B cell (primary cell): ENCODE measurements at regions not wholly inside any gene's neighbourhood (a gene's known extent, or its start where the extent isn't known, plus 50 kb on each side); places are given as distances from the start of the nearest gene placed in this dataset.

ENCODE experiments used
- ATAC-seq: fragments of 200-7000 bp; cut with Tn5 transposase; one replicate; pipeline ENCODE4 v1.10.0; 2021; ENCODE audit warnings: low read depth, mild to moderate bottlenecking, moderate number of reproducible peaks, moderate library complexity
- CTCF ChIA-PET: fragments of 350-600 bp; sonication (Branson Sonifier 250); formaldehyde crosslinking; loops from one replicate; lab custom pipeline; 2021; ENCODE audit warnings: antibody characterized with exemption, inconsistent platforms; lab: Charles Lee
- POLR2A ChIA-PET: fragments of 350-600 bp; sonication (Branson Sonifier 250); formaldehyde crosslinking; loops from one replicate; lab custom pipeline; 2021; ENCODE audit warnings: antibody characterized with exemption; lab: Charles Lee
- DNase-seq: peaks from one replicate; pipeline ENCODE4 v3.0.0; 2013
- H2AFZ ChIP-seq: 2 replicates; pipeline ENCODE4 v1.6.1; 2012; ENCODE audit warnings: mild to moderate bottlenecking, low read depth, low read length; ENCODE audit not compliant: insufficient read depth, poor library complexity, severe bottlenecking
- H3K27ac ChIP-seq, 2 donors: 1 replicate in 1 of 2; 2 replicates in 1 of 2; pipeline ENCODE4 v1.5.1; 2012 to 2013; ENCODE audit warnings: low read length in 2 of 2, mild to moderate bottlenecking in 2 of 2, moderate library complexity in 1 of 2
- H3K27me3 ChIP-seq, 4 experiments: fragments of 200-600 bp in 1 of 4; sonication (generic) in 1 of 4; replicated peaks in 1 of 4; 1 replicate in 2 of 4; 2 replicates in 2 of 4; pipeline versions ENCODE4 v1.6.1 to v1.7.0; 2013 to 2016; ENCODE audit warnings: low read length in 3 of 4, mild to moderate bottlenecking in 2 of 4, mixed read lengths in 1 of 4, moderate library complexity in 1 of 4; ENCODE audit not compliant: insufficient read depth in 4 of 4, control insufficient read depth in 3 of 4; ENCODE audit errors: control extremely low read depth in 1 of 4
- H3K36me3 ChIP-seq, 2 experiments: replicated peaks in 1 of 2; 1 replicate in 1 of 2; 2 replicates in 1 of 2; pipeline versions ENCODE4 v1.6.1 to v1.7.1; 2013; ENCODE audit warnings: low read length in 1 of 2; ENCODE audit not compliant: insufficient read depth in 2 of 2, control insufficient read depth in 1 of 2; ENCODE audit errors: control extremely low read depth in 1 of 2, extremely low read depth in 1 of 2
- H3K4me1 ChIP-seq, 2 donors: fragments of 200-600 bp in 1 of 2; sonication (generic) in 1 of 2; 1 replicate in 1 of 2; 2 replicates in 1 of 2; pipeline versions ENCODE4 v1.5.1 to v1.6.1; 2013 to 2017; ENCODE audit warnings: low read length in 2 of 2; ENCODE audit not compliant: control insufficient read depth in 2 of 2, insufficient read depth in 2 of 2
- H3K4me2 ChIP-seq: replicated peaks from 2 replicates; pipeline ENCODE3; 2012; ENCODE audit warnings: mild to moderate bottlenecking, low read depth, low read length; ENCODE audit not compliant: poor library complexity, severe bottlenecking
- H3K4me3 ChIP-seq, 5 experiments: fragments of 200-600 bp in 1 of 5; sonication (generic) in 1 of 5; 1 replicate in 3 of 5; 2 replicates in 2 of 5; pipeline versions ENCODE4 v1.5.1 to v1.7.0; 2011 to 2016; ENCODE audit warnings: low read length in 4 of 5, mild to moderate bottlenecking in 4 of 5, low read depth in 2 of 5, control low read depth in 1 of 5, moderate library complexity in 1 of 5; ENCODE audit not compliant: insufficient read depth in 1 of 5; ENCODE audit errors: control extremely low read depth in 1 of 5, extremely low read depth in 1 of 5
- H3K79me2 ChIP-seq: fragments of 200-600 bp; sonication (generic); one replicate; pipeline ENCODE4 v1.6.0; 2016; ENCODE audit warnings: low read length; ENCODE audit not compliant: control insufficient read depth, insufficient read depth
- H3K9ac ChIP-seq: fragments of 200-600 bp; sonication (generic); 2 replicates; pipeline ENCODE4 v1.6.1; 2017; ENCODE audit warnings: mild to moderate bottlenecking, low read length, moderate library complexity
- H3K9me3 ChIP-seq, 3 donors: one replicate each; pipeline versions ENCODE4 v1.6.1 to v1.7.1; 2013; ENCODE audit warnings: low read length in 2 of 3; ENCODE audit not compliant: control insufficient read depth in 2 of 3, insufficient read depth in 1 of 3; ENCODE audit errors: control extremely low read depth in 1 of 3
- H4K20me1 ChIP-seq: 2 replicates; pipeline ENCODE4 v1.6.0; 2012; ENCODE audit warnings: mild to moderate bottlenecking, low read length; ENCODE audit not compliant: insufficient read depth, control insufficient read depth, poor library complexity, severe bottlenecking
- H3K27ac Mint-ChIP-seq: one replicate; pipeline ENCODE4 v1.8.0; 2021; ENCODE audit warnings: mixed read lengths
- H3K27me3 Mint-ChIP-seq: one replicate; pipeline ENCODE4 v1.8.0; 2021; ENCODE audit warnings: mixed read lengths
- H3K4me1 Mint-ChIP-seq: one replicate; pipeline ENCODE4 v1.8.0; 2021; ENCODE audit warnings: mixed read lengths
- H3K4me3 Mint-ChIP-seq: one replicate; pipeline ENCODE4 v1.8.0; 2021; ENCODE audit warnings: mixed read lengths
- H3K9me3 Mint-ChIP-seq: one replicate; pipeline ENCODE4 v1.8.0; 2022; ENCODE audit warnings: mixed read lengths; ENCODE audit not compliant: insufficient read depth
- EZH2 ChIP-seq: IDR thresholded peaks from 2 replicates; pipeline ENCODE4 v1.6.1; 2012; ENCODE audit warnings: borderline replicate concordance, low read depth, mild to moderate bottlenecking, moderate library complexity, low read length; ENCODE audit not compliant: insufficient read depth, poor library complexity, severe bottlenecking
- WGBS: methylation state at CpG from one replicate; pipeline ENCODE4 v1.1.5; 2013; ENCODE audit warnings: missing lambda C conversion rate; ENCODE audit not compliant: insufficient coverage; 5-methylcytosine and 5-hydroxymethylcytosine counted together
- intact Hi-C: fragments of 100-400 bp; cut with micrococcal nuclease; formaldehyde crosslinking; loops from one replicate; pipeline ENCODE4 v1.10.0; 2022
- TF ChIP-seq, protein P1 (sequence below): fragments of 200-600 bp; IDR thresholded peaks from one replicate; pipeline ENCODE4 v1.8.0; 2022; ENCODE audit warnings: antibody characterized with exemption, mild to moderate bottlenecking

- DNase-seq (no peak), ATAC-seq (no peak)
- Histone ChIP-seq H3K79me2 (no peaks in the 10 kb centered on the region), H3K4me3 (no peak overlapping the region), H2AFZ (no peak overlapping the region), H3K4me2 (no peak overlapping the region), H3K9me3 (no peaks in the 10 kb centered on the region), H3K27ac (no peak overlapping the region), H4K20me1 (no peaks in the 10 kb centered on the region), H3K36me3 (no peaks in the 10 kb centered on the region), H3K4me1 (no peaks in the 10 kb centered on the region), H3K9ac (no peak overlapping the region), H3K27me3 (peaks cover 0 to 6% (median 1%) of the 10 kb centered on the region in 4 experiments)
- no peaks in the 10 kb centered on the region for H3K4me1 Mint-ChIP-seq
- ChIA-PET CTCF (interaction anchor here (0.6 kb wide), 1 partner anchor 1880 kb away, joined by 4 read pairs; no protein-coding TSS in a partner anchor), POLR2A (no interaction called here)
- H3K9me3 Mint-ChIP-seq = no peaks in the 10 kb centered on the region
- peaks cover 37% of the 10 kb centered on the region for H3K27me3 Mint-ChIP-seq
- TF ChIP-seq, protein P1, sequence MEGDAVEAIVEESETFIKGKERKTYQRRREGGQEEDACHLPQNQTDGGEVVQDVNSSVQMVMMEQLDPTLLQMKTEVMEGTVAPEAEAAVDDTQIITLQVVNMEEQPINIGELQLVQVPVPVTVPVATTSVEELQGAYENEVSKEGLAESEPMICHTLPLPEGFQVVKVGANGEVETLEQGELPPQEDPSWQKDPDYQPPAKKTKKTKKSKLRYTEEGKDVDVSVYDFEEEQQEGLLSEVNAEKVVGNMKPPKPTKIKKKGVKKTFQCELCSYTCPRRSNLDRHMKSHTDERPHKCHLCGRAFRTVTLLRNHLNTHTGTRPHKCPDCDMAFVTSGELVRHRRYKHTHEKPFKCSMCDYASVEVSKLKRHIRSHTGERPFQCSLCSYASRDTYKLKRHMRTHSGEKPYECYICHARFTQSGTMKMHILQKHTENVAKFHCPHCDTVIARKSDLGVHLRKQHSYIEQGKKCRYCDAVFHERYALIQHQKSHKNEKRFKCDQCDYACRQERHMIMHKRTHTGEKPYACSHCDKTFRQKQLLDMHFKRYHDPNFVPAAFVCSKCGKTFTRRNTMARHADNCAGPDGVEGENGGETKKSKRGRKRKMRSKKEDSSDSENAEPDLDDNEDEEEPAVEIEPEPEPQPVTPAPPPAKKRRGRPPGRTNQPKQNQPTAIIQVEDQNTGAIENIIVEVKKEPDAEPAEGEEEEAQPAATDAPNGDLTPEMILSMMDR = no peak
- TF ChIP-seq EZH2 = no peak
- H3K4me3 Mint-ChIP-seq = no peak overlapping the region
- H3K27ac Mint-ChIP-seq = no peak overlapping the region
- intact Hi-C loops = no loop called here
- WGBS = 92% methylated on average over 2 of the region's 2 CpGs
Observed at GRCh38 chr7:27302590-27302989, 60.0 kb downstream of the EVX1 start.

DNA sequence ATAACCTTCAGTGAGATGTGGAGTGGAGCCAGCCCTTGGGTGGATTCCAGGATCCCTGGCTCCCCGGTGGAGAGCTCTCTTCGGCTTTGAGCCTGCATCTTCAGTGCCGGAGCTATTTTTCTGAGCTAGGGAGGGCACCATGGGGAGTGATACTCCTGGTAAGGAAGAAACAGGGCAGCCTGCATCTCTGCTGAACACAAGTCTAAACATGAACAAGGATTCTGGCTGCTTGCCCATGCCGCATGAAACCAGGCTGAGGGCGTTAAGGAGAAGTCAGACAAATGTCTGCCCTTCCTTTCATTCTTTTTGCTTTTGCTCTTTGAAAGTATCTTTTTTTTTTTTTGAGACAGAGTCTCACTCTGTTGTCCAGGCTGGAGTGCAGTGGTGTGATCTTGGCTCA is 60.4 kb downstream of the EVX1 start:
- Mint-ChIP-seq H3K27me3 (peaks cover 32% of the 10 kb centered on the region), H3K4me3 (no peak overlapping the region), H3K9me3 (no peaks in the 10 kb centered on the region), H3K27ac (no peak overlapping the region), H3K4me1 (no peaks in the 10 kb centered on the region)
- intact Hi-C loops = no loop called here
- WGBS = 90% methylated on average over 5 of the region's 5 CpGs
- Histone ChIP-seq H2AFZ (no peak overlapping the region), H3K4me3 (no peak overlapping the region), H4K20me1 (no peaks in the 10 kb centered on the region), H3K9me3 (no peaks in the 10 kb centered on the region), H3K9ac (no peak overlapping the region), H3K4me1 (no peaks in the 10 kb centered on the region), H3K27me3 (peaks cover 0 to 6% (median 1%) of the 10 kb centered on the region in 4 experiments), H3K4me2 (no peak overlapping the region), H3K36me3 (no peaks in the 10 kb centered on the region), H3K79me2 (no peaks in the 10 kb centered on the region), H3K27ac (no peak overlapping the region)
- POLR2A ChIA-PET = no interaction called here
- CTCF ChIA-PET = no interaction called here
- ATAC-seq = no peak
- DNase-seq = no peak
- no peak for TF ChIP-seq EZH2
- TF ChIP-seq, protein P1 = no peak
